Central memory CD4-positive, alpha-beta T cell (primary cell): ENCODE measurements at regions not wholly inside any gene's neighbourhood (a gene's known extent, or its start where the extent isn't known, plus 50 kb on each side); places are given as distances from the start of the nearest gene placed in this dataset.

ENCODE experiments used
- DNase-seq: peaks from one replicate; pipeline ENCODE4 v3.0.0; 2022

- no peak for DNase-seq
Observed at GRCh38 chr14:89600950-89601826, 184.2 kb upstream of the FOXN3 start.

- DNase-seq: no peak
Observed at GRCh38 chr14:89600029-89600428, 183.0 kb upstream of the FOXN3 start.

- DNase-seq: no peak
Observed at GRCh38 chr14:89598548-89599186, 181.6 kb upstream of the FOXN3 start.

- DNase-seq: no peak
Observed at GRCh38 chr14:89592961-89593360, 175.9 kb upstream of the FOXN3 start.

GRCh38 chr14:89589400-89590118, 172.5 kb upstream of the FOXN3 start:
- DNase-seq: no peak

- no peak for DNase-seq
Observed at GRCh38 chr14:89588840-89589296, 171.8 kb upstream of the FOXN3 start.

- DNase-seq: no peak
Observed at GRCh38 chr14:89588016-89588415, 171.0 kb upstream of the FOXN3 start.

GRCh38 chr14:89587136-89587420, 170.0 kb upstream of the FOXN3 start:
- DNase-seq: no peak

GRCh38 chr14:89586258-89587135, 169.5 kb upstream of the FOXN3 start:
- DNase-seq: no peak

GRCh38 chr14:89578156-89578555, 161.1 kb upstream of the FOXN3 start:
- DNase-seq: no peak

GRCh38 chr14:89576960-89577359, 159.9 kb upstream of the FOXN3 start:
- DNase-seq: no peak

GRCh38 chr14:89576145-89576927, 159.3 kb upstream of the FOXN3 start:
- DNase-seq: no peak

- DNase-seq: no peak
Observed at GRCh38 chr14:89575386-89576061, 158.5 kb upstream of the FOXN3 start.

GRCh38 chr14:89574420-89574819, 157.4 kb upstream of the FOXN3 start:
- no peak for DNase-seq

GRCh38 chr14:89573399-89573657, 156.3 kb upstream of the FOXN3 start:
- no peak for DNase-seq

- no peak for DNase-seq
Observed at GRCh38 chr14:89572596-89573398, 155.8 kb upstream of the FOXN3 start.

GRCh38 chr14:89571491-89571890, 154.5 kb upstream of the FOXN3 start:
- DNase-seq: no peak

GRCh38 chr14:89566644-89567415, 149.8 kb upstream of the FOXN3 start:
- DNase-seq: no peak

GRCh38 chr14:89566180-89566579, 149.1 kb upstream of the FOXN3 start:
- DNase-seq: no peak

- no peak for DNase-seq
Observed at GRCh38 chr14:89565607-89566006, 148.6 kb upstream of the FOXN3 start.
